GM23248 (cell line): ENCODE measurements at regions not wholly inside any gene's neighbourhood (a gene's known extent, or its start where the extent isn't known, plus 50 kb on each side); places are given as distances from the start of the nearest gene placed in this dataset.
A peak's percentile ranks its signal among the peaks of the same experiment; 100 is the strongest.

Source experiments
- DNase-seq: peaks from one replicate; pipeline ENCODE4 v3.0.0-alpha.2; 2015
- H2AFZ ChIP-seq: fragments of 200-600 bp; sonication (generic); 2 replicates; pipeline ENCODE4 v1.6.1; 2016; ENCODE audit warnings: antibody characterized with exemption
- H3F3A ChIP-seq: fragments of 200-600 bp; sonication (generic); 2 replicates; pipeline ENCODE4 v1.6.1; 2016; ENCODE audit warnings: mild to moderate bottlenecking, antibody characterized with exemption, mixed run types; ENCODE audit not compliant: insufficient read depth
- H3K27ac ChIP-seq: fragments of 200-600 bp; sonication (generic); 2 replicates; pipeline ENCODE4 v1.5.1; 2016; ENCODE audit warnings: mild to moderate bottlenecking
- H3K27me3 ChIP-seq: fragments of 200-600 bp; sonication (generic); replicated peaks from 2 replicates; pipeline ENCODE4 v1.6.1; 2016; ENCODE audit warnings: mild to moderate bottlenecking; ENCODE audit not compliant: insufficient read depth
- H3K36me3 ChIP-seq: fragments of 200-600 bp; sonication (generic); 2 replicates; pipeline ENCODE4 v1.6.1; 2016; ENCODE audit warnings: low read depth, mild to moderate bottlenecking
- H3K4me1 ChIP-seq: fragments of 200-600 bp; sonication (generic); 2 replicates; pipeline ENCODE4 v1.6.1; 2016; ENCODE audit warnings: mild to moderate bottlenecking; ENCODE audit not compliant: insufficient read depth
- H3K4me2 ChIP-seq: fragments of 200-600 bp; sonication (generic); one replicate; pipeline ENCODE4 v1.6.1; 2016; ENCODE audit warnings: mild to moderate bottlenecking; ENCODE audit not compliant: unreplicated experiment
- H3K4me3 ChIP-seq: fragments of 200-600 bp; sonication (generic); 2 replicates; pipeline ENCODE4 v1.5.1; 2016; ENCODE audit warnings: mild to moderate bottlenecking
- H3K79me2 ChIP-seq: fragments of 200-600 bp; sonication (generic); 2 replicates; pipeline ENCODE4 v1.6.1; 2016; ENCODE audit warnings: mild to moderate bottlenecking; ENCODE audit not compliant: insufficient read depth
- H3K9ac ChIP-seq: fragments of 200-600 bp; sonication (generic); 2 replicates; pipeline ENCODE4 v1.6.1; 2016; ENCODE audit warnings: mild to moderate bottlenecking
- H3K9me2 ChIP-seq: fragments of 200-600 bp; sonication (generic); 2 replicates; pipeline ENCODE4 v1.6.1; 2016; ENCODE audit warnings: mixed run types, mild to moderate bottlenecking, moderate library complexity; ENCODE audit not compliant: insufficient read depth
- H3K9me3 ChIP-seq: fragments of 200-600 bp; sonication (generic); one replicate; pipeline ENCODE4 v1.6.1; 2017; ENCODE audit warnings: low read depth
- H4K20me1 ChIP-seq: fragments of 200-600 bp; sonication (generic); 2 replicates; pipeline ENCODE4 v1.6.0; 2016; ENCODE audit not compliant: insufficient read depth
- EZH2 ChIP-seq: fragments of 200-600 bp; sonication (generic); IDR thresholded peaks from 2 replicates; pipeline ENCODE4 v1.6.1; 2018; ENCODE audit warnings: antibody characterized with exemption, mild to moderate bottlenecking; ENCODE audit not compliant: insufficient read depth, poor library complexity, severe bottlenecking
- EZH2phosphoT487 ChIP-seq: fragments of 200-600 bp; sonication (generic); IDR thresholded peaks from 2 replicates; pipeline ENCODE4 v1.6.1; 2018; ENCODE audit warnings: antibody characterized with exemption, moderate library complexity, mild to moderate bottlenecking, low read depth; ENCODE audit not compliant: insufficient read depth
- WGBS, 2 experiments: methylation state at CpG; one replicate each; pipeline ENCODE4 v1.1.6; 2015 to 2017; ENCODE audit warnings: low lambda C conversion rate in 2 of 2, low coverage in 1 of 2; ENCODE audit errors: missing lambda C conversion rate in 2 of 2; 5-methylcytosine and 5-hydroxymethylcytosine counted together
- in situ Hi-C: fragments of 300-500 bp; cut with MboI; formaldehyde crosslinking; loops from 2 replicates; pipeline ENCODE4 v1.15.0; 2020

DNA sequence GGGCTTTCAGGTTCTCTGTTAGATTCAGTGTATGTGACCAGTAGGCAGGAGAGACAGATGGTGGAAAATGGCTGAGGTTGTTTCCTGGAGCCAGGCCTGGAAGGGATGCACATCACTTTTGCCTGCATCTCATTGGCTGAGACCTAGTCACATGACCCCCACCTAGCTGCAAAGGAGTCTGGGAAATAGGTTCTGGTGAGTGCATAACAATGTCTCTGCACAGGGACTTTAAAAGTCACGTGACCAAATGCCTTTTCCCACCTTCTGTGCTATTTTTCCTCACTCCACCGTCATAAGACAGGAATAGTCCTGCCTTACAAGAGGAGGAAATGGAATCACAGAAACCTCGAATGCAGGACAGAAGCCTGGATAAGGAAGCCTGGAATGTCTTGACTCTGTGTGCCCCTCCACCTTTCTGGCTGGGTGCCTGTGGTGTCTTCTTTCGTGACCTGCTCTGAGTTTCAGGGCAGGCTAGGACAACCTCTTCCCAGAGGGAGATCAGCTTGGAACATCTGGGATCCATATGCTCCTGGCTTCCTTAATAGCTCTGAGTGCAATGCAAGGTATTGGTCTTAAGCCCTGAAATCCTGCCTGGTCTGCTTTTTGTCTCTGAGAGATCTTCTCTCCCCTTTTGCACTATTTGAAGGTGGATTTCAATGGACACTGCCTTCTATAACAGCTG is 139.9 kb upstream of the ZNF438 start:
- Histone ChIP-seq H3K4me1 (no peaks in the 10 kb centered on the region), H3K9me2 (no peaks in the 10 kb centered on the region), H3K36me3 (no peaks in the 10 kb centered on the region), H3K27me3 (no peaks in the 10 kb centered on the region), H3K4me2 (no peak overlapping the region), H3K9me3 (peaks cover 2% of the 10 kb centered on the region), H3K27ac (no peak overlapping the region), H4K20me1 (no peaks in the 10 kb centered on the region), H2AFZ (no peak overlapping the region), H3K9ac (no peak overlapping the region), H3F3A (no peaks in the 10 kb centered on the region), H3K4me3 (no peak overlapping the region), H3K79me2 (no peaks in the 10 kb centered on the region)
- WGBS, 2 experiments, result 53 to 54% methylated on average over 4 of the region's 4 CpGs
- in situ Hi-C loops, result no loop called here
- peak; percentile 10 for DNase-seq
- TF ChIP-seq EZH2 (no peak), EZH2phosphoT487 (no peak)

DNA sequence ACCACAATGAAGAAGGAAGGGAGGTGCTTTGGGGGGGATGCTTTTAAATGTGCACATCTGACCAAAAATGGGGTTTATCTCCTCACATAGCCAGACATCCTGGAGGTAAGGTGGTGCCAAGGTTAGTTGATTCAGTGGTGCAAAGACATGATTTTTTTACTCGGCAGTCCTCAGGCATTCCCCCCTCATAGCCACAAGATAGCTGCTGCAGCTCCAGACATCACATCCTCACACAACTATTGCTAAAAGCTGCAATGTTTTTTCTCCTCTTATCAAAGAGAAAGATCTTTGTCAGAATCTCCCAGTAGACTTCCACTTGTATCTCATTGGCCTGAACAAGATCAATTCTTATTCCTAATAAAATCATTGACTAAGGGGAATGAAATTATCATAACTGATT is 141.3 kb upstream of the ZNF438 start:
- no peak for DNase-seq
- Histone ChIP-seq H3K27ac (no peak overlapping the region), H3K4me1 (no peaks in the 10 kb centered on the region), H3K4me3 (no peak overlapping the region), H2AFZ (no peak overlapping the region), H3K9me3 (peaks cover 2% of the 10 kb centered on the region), H3K4me2 (no peak overlapping the region), H3K9ac (no peak overlapping the region), H3K9me2 (no peaks in the 10 kb centered on the region), H3K27me3 (no peaks in the 10 kb centered on the region), H3K36me3 (no peaks in the 10 kb centered on the region), H4K20me1 (no peaks in the 10 kb centered on the region), H3F3A (no peaks in the 10 kb centered on the region), H3K79me2 (no peaks in the 10 kb centered on the region)
- in situ Hi-C loops, result no loop called here
- 83 to 100% methylated on average over 1 of the region's 1 CpG for WGBS, 2 experiments
- no peak for TF ChIP-seq EZH2
- no peak for TF ChIP-seq EZH2phosphoT487

DNA sequence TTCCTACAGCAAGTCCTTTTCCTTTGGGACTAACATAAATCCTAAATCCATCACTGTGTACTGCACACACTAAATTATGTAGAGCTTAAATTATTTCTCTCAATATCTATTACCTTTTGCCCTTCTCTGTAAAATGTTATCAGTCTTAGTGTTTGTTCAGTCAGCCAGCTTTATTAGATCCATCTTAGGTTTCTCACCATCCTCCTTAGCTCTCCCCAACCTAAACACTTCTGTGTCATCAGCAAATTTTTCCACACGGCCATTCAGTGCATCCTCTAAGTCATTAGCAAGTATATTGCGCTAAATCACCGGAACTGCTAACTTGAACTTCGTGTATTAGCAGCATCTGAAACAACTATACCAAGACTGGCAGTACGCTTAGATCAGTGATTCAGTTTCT is 142.1 kb upstream of the ZNF438 start:
- TF ChIP-seq EZH2 (no peak), EZH2phosphoT487 (no peak)
- no peak overlapping the region for H3K9ac ChIP-seq
- no peaks in the 10 kb centered on the region for H3K4me1 ChIP-seq
- no peak overlapping the region for H3K4me3 ChIP-seq
- H3K4me2 ChIP-seq, result no peak overlapping the region
- DNase-seq, result no peak
- H3K36me3 ChIP-seq, result no peaks in the 10 kb centered on the region
- in situ Hi-C loops, result no loop called here
- H3F3A ChIP-seq, result no peaks in the 10 kb centered on the region
- H3K9me3 ChIP-seq, result peaks cover 2% of the 10 kb centered on the region
- H4K20me1 ChIP-seq, result no peaks in the 10 kb centered on the region
- H2AFZ ChIP-seq, result no peak overlapping the region
- no peaks in the 10 kb centered on the region for H3K79me2 ChIP-seq
- H3K9me2 ChIP-seq, result no peaks in the 10 kb centered on the region
- no peak overlapping the region for H3K27ac ChIP-seq
- no peaks in the 10 kb centered on the region for H3K27me3 ChIP-seq
- 90 to 92% methylated on average over 5 of the region's 5 CpGs for WGBS, 2 experiments

DNA sequence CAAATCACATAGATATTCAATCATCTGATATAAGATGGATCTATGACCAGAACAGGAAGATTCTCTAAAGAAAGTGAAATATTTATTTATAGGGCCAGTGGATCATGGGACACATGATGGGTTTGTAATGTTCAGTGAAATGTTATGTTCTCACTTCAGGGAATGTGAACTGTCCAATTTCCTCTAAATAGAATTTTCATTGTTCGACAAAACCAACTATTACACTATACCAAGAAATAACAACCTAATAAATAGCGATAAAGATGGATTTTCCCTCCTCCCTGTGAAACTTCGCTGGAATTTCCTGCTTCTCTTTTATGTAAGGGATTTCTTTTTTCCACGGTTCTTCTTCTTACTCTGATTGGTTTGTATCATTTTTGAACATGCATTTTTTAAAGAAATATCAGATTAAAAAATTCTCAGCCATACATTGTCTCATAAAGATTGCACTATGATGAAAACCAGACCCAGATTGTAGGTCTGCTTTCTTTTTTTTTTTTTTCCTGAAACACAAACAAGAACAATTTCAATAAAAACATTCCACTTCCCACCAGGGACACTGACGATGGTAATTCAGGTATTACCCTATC is 139.8 kb upstream of the ZEB1 start:
- Histone ChIP-seq H3K36me3 (no peaks in the 10 kb centered on the region), H3K9ac (no peak overlapping the region), H3K4me3 (no peak overlapping the region), H3K79me2 (no peaks in the 10 kb centered on the region), H4K20me1 (no peaks in the 10 kb centered on the region), H3K4me1 (no peaks in the 10 kb centered on the region), H3K4me2 (no peak overlapping the region), H3K27ac (no peak overlapping the region), H3K27me3 (no peaks in the 10 kb centered on the region), H3F3A (no peaks in the 10 kb centered on the region), H3K9me2 (no peaks in the 10 kb centered on the region), H2AFZ (no peak overlapping the region), H3K9me3 (peaks cover 2% of the 10 kb centered on the region)
- 84 to 90% methylated on average over 5 of the region's 5 CpGs for WGBS, 2 experiments
- in situ Hi-C loops, result no loop called here
- DNase-seq, result no peak
- no peak for TF ChIP-seq EZH2phosphoT487
- no peak for TF ChIP-seq EZH2
